ENCODE measurements at regions not wholly inside any gene's neighbourhood (a gene's known extent, or its start where the extent isn't known, plus 50 kb on each side); places are given as distances from the start of the nearest gene placed in this dataset.

DNA sequence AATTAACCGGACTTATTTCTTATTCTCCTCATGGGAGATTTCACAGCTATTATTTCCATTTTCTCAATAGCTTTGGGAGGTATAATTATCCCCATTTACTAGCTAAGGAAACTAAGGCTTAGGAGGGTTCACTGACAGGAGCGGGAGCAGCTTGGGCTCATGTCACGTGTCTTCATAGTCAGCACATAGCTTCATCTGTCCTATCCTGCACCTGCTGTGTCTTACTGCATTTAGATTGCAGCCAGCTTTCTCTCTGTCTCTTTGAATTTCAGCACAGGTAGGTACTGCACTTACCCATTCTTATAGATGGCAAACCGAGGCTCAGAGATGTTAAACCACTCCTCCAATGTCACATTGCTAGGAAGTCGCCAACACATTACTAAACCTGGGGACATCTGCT lies 839.9 kb downstream of the MAFB start:
- H3K4me1 ChIP-seq (ENCODE audit: control insufficient read depth, low read length) = no peaks in the 10 kb centered on the region

DNA sequence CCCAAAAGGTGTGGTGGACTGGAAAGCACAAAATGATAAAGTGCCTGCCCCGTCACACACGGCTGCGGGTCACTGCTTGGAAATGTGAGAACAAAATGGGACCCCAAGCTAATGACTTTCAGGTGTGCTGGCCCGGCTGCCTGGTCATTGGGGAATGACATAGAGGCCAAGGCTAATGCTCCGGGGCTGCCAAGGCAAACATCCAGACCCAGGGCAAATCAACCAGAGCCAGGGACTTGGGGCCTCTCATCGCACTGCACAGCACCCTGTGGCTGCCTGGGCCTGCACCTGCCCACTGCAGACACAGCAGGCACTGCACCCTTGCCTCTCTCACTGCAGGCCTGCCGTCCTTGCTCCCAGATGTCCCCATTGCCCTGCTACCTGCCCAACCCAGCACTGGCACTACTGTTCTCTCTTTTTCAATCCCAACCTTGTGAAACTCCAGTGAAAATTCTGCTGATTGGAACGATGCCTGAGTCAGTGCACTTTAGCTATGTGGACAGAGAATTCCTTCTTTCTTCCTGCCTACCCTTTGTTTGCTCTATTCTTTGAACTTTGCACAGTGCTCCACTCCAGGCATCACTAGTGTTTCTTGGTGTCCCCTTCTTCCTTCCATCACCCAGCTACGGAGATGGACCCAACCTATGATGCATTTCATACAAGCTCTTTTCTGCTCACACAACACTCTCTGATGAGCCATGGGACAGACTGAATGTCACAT lies 849.5 kb downstream of the MAFB start:
- no peaks in the 10 kb centered on the region for H3K36me3 ChIP-seq (ENCODE audit: control insufficient read depth, low read length)
- no peaks in the 10 kb centered on the region for H3K9me3 ChIP-seq (ENCODE audit: control insufficient read depth, insufficient read depth, low read length)
- no peaks in the 10 kb centered on the region for H3K27me3 ChIP-seq (ENCODE audit: control insufficient read depth, low read length)
- TF ChIP-seq EZH2phosphoT487 (IDR thresholded peaks at IDR 0.05; ENCODE audit: borderline replicate concordance, low read length) = no peak
- TF ChIP-seq, protein P1, sequence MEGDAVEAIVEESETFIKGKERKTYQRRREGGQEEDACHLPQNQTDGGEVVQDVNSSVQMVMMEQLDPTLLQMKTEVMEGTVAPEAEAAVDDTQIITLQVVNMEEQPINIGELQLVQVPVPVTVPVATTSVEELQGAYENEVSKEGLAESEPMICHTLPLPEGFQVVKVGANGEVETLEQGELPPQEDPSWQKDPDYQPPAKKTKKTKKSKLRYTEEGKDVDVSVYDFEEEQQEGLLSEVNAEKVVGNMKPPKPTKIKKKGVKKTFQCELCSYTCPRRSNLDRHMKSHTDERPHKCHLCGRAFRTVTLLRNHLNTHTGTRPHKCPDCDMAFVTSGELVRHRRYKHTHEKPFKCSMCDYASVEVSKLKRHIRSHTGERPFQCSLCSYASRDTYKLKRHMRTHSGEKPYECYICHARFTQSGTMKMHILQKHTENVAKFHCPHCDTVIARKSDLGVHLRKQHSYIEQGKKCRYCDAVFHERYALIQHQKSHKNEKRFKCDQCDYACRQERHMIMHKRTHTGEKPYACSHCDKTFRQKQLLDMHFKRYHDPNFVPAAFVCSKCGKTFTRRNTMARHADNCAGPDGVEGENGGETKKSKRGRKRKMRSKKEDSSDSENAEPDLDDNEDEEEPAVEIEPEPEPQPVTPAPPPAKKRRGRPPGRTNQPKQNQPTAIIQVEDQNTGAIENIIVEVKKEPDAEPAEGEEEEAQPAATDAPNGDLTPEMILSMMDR (IDR thresholded peaks at IDR 0.05; ENCODE audit: low read depth, low read length, poor library complexity, severe bottlenecking) = no peak
- H3K79me2 ChIP-seq (ENCODE audit: control insufficient read depth, low read length) = no peaks in the 10 kb centered on the region
- no peaks in the 10 kb centered on the region for H3F3A ChIP-seq (ENCODE audit: control insufficient read depth, insufficient read depth)
- no peaks in the 10 kb centered on the region for H4K20me1 ChIP-seq (ENCODE audit: control insufficient read depth, insufficient read depth, low read depth, low read length)
- H3K4me2 ChIP-seq (ENCODE audit: low read length) = no peak overlapping the region
- H3K27ac ChIP-seq (ENCODE audit: low read depth, low read length) = no peak overlapping the region
- H3K4me1 ChIP-seq (ENCODE audit: control insufficient read depth, low read length) = no peaks in the 10 kb centered on the region
- no peak overlapping the region for H3K4me3 ChIP-seq (ENCODE audit: low read length)
- H3K9me2 ChIP-seq (replicated peaks; ENCODE audit: control insufficient read depth, low read length) = no peaks in the 10 kb centered on the region

More for the DNA sequence above, 839.9 kb downstream of the MAFB start:
- H4K20me1 ChIP-seq (ENCODE audit: control insufficient read depth, insufficient read depth, low read depth, low read length) = no peaks in the 10 kb centered on the region
- no peaks in the 10 kb centered on the region for H3K79me2 ChIP-seq (ENCODE audit: control insufficient read depth, low read length)
- no peaks in the 10 kb centered on the region for H3K9me2 ChIP-seq (replicated peaks; ENCODE audit: control insufficient read depth, low read length)
- no peaks in the 10 kb centered on the region for H3K9me3 ChIP-seq (ENCODE audit: control insufficient read depth, insufficient read depth, low read length)
- no peaks in the 10 kb centered on the region for H3K36me3 ChIP-seq (ENCODE audit: control insufficient read depth, low read length)
- H3K27me3 ChIP-seq (ENCODE audit: control insufficient read depth, low read length) = no peaks in the 10 kb centered on the region
- H3K4me2 ChIP-seq (ENCODE audit: low read length) = no peak overlapping the region
- H3K4me3 ChIP-seq (ENCODE audit: low read length) = no peak overlapping the region
- no peak for TF ChIP-seq EZH2phosphoT487 (IDR thresholded peaks at IDR 0.05; ENCODE audit: borderline replicate concordance, low read length)
- TF ChIP-seq, protein P1 (IDR thresholded peaks at IDR 0.05; ENCODE audit: low read depth, low read length, poor library complexity, severe bottlenecking) = no peak
- H3F3A ChIP-seq (ENCODE audit: control insufficient read depth, insufficient read depth) = no peaks in the 10 kb centered on the region
- H3K27ac ChIP-seq (ENCODE audit: low read depth, low read length) = no peak overlapping the region

DNA sequence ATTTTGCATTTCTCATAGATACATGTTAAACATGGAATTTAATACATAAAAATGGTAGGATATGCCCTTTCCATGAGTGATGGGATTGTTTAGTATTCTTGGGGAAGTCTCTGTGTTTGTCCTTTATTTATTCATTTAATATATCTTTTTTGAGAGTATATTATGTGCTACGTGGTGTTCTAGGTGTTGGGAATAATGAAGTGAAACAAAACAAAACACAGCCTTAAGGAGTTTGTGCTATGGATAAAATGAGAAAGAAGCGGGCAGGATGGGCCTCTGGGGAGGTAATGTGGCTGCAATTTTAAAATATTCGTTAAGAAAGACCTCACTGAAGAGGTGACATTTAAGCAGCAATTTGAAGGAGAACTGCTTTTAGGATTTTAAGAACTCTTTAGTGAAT lies 851.5 kb downstream of the MAFB start:
- H3K9me3 ChIP-seq (ENCODE audit: control insufficient read depth, insufficient read depth, low read length) = no peaks in the 10 kb centered on the region
- no peaks in the 10 kb centered on the region for H4K20me1 ChIP-seq (ENCODE audit: control insufficient read depth, insufficient read depth, low read depth, low read length)
- TF ChIP-seq, protein P1 (IDR thresholded peaks at IDR 0.05; ENCODE audit: low read depth, low read length, poor library complexity, severe bottlenecking) = no peak
- TF ChIP-seq EZH2phosphoT487 (IDR thresholded peaks at IDR 0.05; ENCODE audit: borderline replicate concordance, low read length) = no peak
- H3K27ac ChIP-seq (ENCODE audit: low read depth, low read length) = no peak overlapping the region
- no peak overlapping the region for H3K4me3 ChIP-seq (ENCODE audit: low read length)
- H3K79me2 ChIP-seq (ENCODE audit: control insufficient read depth, low read length) = no peaks in the 10 kb centered on the region
- H3K9me2 ChIP-seq (replicated peaks; ENCODE audit: control insufficient read depth, low read length) = no peaks in the 10 kb centered on the region
- no peaks in the 10 kb centered on the region for H3F3A ChIP-seq (ENCODE audit: control insufficient read depth, insufficient read depth)
- H3K36me3 ChIP-seq (ENCODE audit: control insufficient read depth, low read length) = no peaks in the 10 kb centered on the region
- no peaks in the 10 kb centered on the region for H3K4me1 ChIP-seq (ENCODE audit: control insufficient read depth, low read length)
- H3K27me3 ChIP-seq (ENCODE audit: control insufficient read depth, low read length) = no peaks in the 10 kb centered on the region
- no peak overlapping the region for H3K4me2 ChIP-seq (ENCODE audit: low read length)

Measured in DOHH2 (cell line).